SU-DHL-6 (cell line): ENCODE measurements at regions not wholly inside any gene's neighbourhood (a gene's known extent, or its start where the extent isn't known, plus 50 kb on each side); places are given as distances from the start of the nearest gene placed in this dataset.
"Not testable (repeated sequence)": the region's sequence is repeated elsewhere in the genome, so short reads cannot be mapped to it uniquely, and the experiment has no call there.

Source experiments
- H2AFZ ChIP-seq: fragments of 200-600 bp; sonication (generic); 2 replicates; pipeline ENCODE4 v1.6.1; 2014; ENCODE audit warnings: low read depth, mild to moderate bottlenecking, moderate library complexity, mixed read lengths, antibody characterized with exemption, low read length; ENCODE audit not compliant: severe bottlenecking
- H3F3A ChIP-seq: fragments of 200-600 bp; shearing (Covaris generic); 2 replicates; pipeline ENCODE4 v1.6.0; 2016; ENCODE audit warnings: antibody characterized with exemption, mild to moderate bottlenecking; ENCODE audit not compliant: insufficient read depth
- H3K27ac ChIP-seq: fragments of 200-600 bp; sonication (generic); 2 replicates; pipeline ENCODE4 v1.5.1; 2016; ENCODE audit warnings: low read depth, mild to moderate bottlenecking, low read length, moderate library complexity, mixed read lengths
- H3K27me3 ChIP-seq: fragments of 200-600 bp; sonication (generic), shearing (Covaris generic); 2 replicates; pipeline ENCODE4 v1.6.0; 2014; ENCODE audit warnings: mild to moderate bottlenecking, low read length
- H3K36me3 ChIP-seq: fragments of 200-600 bp; sonication (generic); 2 replicates; pipeline ENCODE4 v1.6.1; 2014; ENCODE audit warnings: mild to moderate bottlenecking, low read length, mixed read lengths
- H3K4me2 ChIP-seq: fragments of 300-600, 200-600 bp; shearing (Covaris generic), sonication (generic); 2 replicates; pipeline ENCODE4 v1.6.0; 2014; ENCODE audit warnings: low read length, low read depth, mild to moderate bottlenecking; ENCODE audit not compliant: poor library complexity, severe bottlenecking
- H3K4me3 ChIP-seq: fragments of 200-600 bp; sonication (generic); 2 replicates; pipeline ENCODE4 v1.5.1; 2014; ENCODE audit warnings: antibody characterized with exemption, low read length, mild to moderate bottlenecking, mixed read lengths; ENCODE audit not compliant: insufficient read depth, poor library complexity, severe bottlenecking
- H3K79me2 ChIP-seq: fragments of 200-600 bp; sonication (generic); 2 replicates; pipeline ENCODE4 v1.6.1; 2014; ENCODE audit warnings: mild to moderate bottlenecking, low read length, moderate library complexity; ENCODE audit not compliant: insufficient read depth
- H3K9ac ChIP-seq: fragments of 200-600 bp; sonication (generic); 2 replicates; pipeline ENCODE4 v1.7.0; 2014; ENCODE audit warnings: mild to moderate bottlenecking, low read length
- H3K9me2 ChIP-seq: fragments of 200-600 bp; sonication (generic); replicated peaks from 2 replicates; pipeline ENCODE4 v1.6.1; 2014; ENCODE audit warnings: low read length; ENCODE audit not compliant: insufficient read depth
- H3K9me3 ChIP-seq: fragments of 200-600 bp; sonication (generic); 2 replicates; pipeline ENCODE4 v1.6.1; 2014; ENCODE audit warnings: low read length, mixed read lengths; ENCODE audit not compliant: insufficient read depth
- H4K20me1 ChIP-seq: fragments of 200-600 bp; sonication (generic); 2 replicates; pipeline ENCODE4 v1.6.1; 2014; ENCODE audit warnings: low read depth, mild to moderate bottlenecking, antibody characterized with exemption, low read length, moderate library complexity, mixed read lengths
- CTCF ChIP-seq: fragments of 200-600 bp; sonication (generic); IDR thresholded peaks from one replicate; pipeline ENCODE4 v1.5.1; 2017; ENCODE audit warnings: antibody characterized with exemption, mild to moderate bottlenecking, low read length, moderate library complexity; ENCODE audit not compliant: insufficient read depth, poor library complexity, severe bottlenecking
- EZH2phosphoT487 ChIP-seq: fragments of 200-600 bp; sonication (generic), shearing (Covaris generic); conservative IDR thresholded peaks from 2 replicates; pipeline ENCODE4 v1.6.1; 2018; ENCODE audit warnings: mild to moderate bottlenecking, antibody characterized with exemption, low read length, moderate library complexity, mixed read lengths

GRCh38 chrX:31014474-31014873, 57.4 kb downstream of the FTHL17 start:
- not testable (repeated sequence) for H3K27ac ChIP-seq, H3K9ac ChIP-seq, H3K27me3 ChIP-seq, H2AFZ ChIP-seq, H3K4me3 ChIP-seq, H3K79me2 ChIP-seq, H3F3A ChIP-seq, H3K9me2 ChIP-seq, H3K36me3 ChIP-seq, H4K20me1 ChIP-seq, H3K9me3 ChIP-seq, H3K4me2 ChIP-seq

DNA sequence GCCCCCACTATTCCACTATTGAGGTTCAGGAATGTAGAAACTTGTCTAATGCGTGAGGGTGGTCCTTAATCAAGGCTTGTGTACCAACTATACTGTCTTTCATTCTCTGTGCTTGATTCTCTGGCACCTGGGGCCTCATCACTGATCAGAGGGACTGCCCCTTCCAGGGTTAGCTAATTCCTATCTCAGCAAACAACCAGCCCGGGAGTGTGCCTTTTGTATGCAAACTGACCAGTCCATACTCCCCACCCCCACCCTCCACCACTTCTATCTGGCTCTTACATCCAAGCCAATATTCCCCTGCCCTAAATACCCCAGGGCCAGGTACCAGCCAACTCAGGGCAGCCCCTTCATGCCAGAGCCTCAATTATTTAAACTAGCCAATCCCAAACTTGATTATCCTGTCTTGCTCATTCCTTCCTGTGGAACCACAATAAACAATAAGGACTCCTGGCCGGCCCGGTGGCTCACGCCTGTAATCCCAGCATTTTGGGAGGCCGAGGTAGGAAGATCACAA, 59.3 kb downstream of the FTHL17 start:
- Histone ChIP-seq H3K9me3 (no peaks in the 10 kb centered on the region), H3K9ac (no peak overlapping the region), H3K9me2 (no peaks in the 10 kb centered on the region), H3K4me3 (no peak overlapping the region), H4K20me1 (no peaks in the 10 kb centered on the region), H3K27ac (no peak overlapping the region), H3K4me2 (no peak overlapping the region), H3K27me3 (no peaks in the 10 kb centered on the region), H2AFZ (no peak overlapping the region), H3F3A (no peaks in the 10 kb centered on the region), H3K79me2 (no peaks in the 10 kb centered on the region), H3K36me3 (no peaks in the 10 kb centered on the region)
- TF ChIP-seq EZH2phosphoT487 (no peak), CTCF (no peak)

- Histone ChIP-seq H3K27me3 (no peaks in the 10 kb centered on the region), H4K20me1 (no peaks in the 10 kb centered on the region), H3K4me2 (no peak overlapping the region), H3K9me2 (no peaks in the 10 kb centered on the region), H3K4me3 (no peak overlapping the region), H3K79me2 (no peaks in the 10 kb centered on the region), H3K36me3 (no peaks in the 10 kb centered on the region), H3K9me3 (no peaks in the 10 kb centered on the region), H2AFZ (no peak overlapping the region), H3K27ac (no peak overlapping the region), H3K9ac (no peak overlapping the region), H3F3A (no peaks in the 10 kb centered on the region)
- no peak for TF ChIP-seq EZH2phosphoT487
- TF ChIP-seq CTCF = no peak
Measured at GRCh38 chrX:31007321-31007720, 64.5 kb downstream of the FTHL17 start.

DNA sequence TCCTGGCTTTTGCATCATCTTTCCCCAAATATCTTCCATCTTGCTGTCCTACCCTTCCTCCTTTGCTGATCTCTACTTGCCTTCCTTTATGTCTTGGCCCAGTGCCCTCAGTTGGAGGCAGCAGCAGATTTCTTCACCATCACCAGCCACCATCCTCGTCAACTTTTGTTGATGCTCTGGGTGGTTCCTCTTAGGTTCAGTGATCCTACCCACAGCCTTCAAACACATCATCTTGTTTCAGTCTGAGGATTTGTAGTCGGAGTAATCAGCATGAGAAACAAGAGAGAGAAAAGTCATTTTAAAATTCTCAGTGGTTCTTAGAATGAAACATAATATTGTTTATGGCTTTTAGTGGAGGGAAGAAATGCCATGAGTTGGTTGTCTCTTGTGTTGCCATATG, 65.8 kb downstream of the FTHL17 start:
- no peak overlapping the region for H3K4me2 ChIP-seq
- no peaks in the 10 kb centered on the region for H3K9me3 ChIP-seq
- H3K27ac ChIP-seq = no peak overlapping the region
- H3K79me2 ChIP-seq = no peaks in the 10 kb centered on the region
- no peak overlapping the region for H2AFZ ChIP-seq
- no peaks in the 10 kb centered on the region for H3K27me3 ChIP-seq
- no peak overlapping the region for H3K9ac ChIP-seq
- H3K4me3 ChIP-seq = no peak overlapping the region
- H3K9me2 ChIP-seq = no peaks in the 10 kb centered on the region
- H3K36me3 ChIP-seq = no peaks in the 10 kb centered on the region
- H3F3A ChIP-seq = no peaks in the 10 kb centered on the region
- no peaks in the 10 kb centered on the region for H4K20me1 ChIP-seq
- no peak for TF ChIP-seq EZH2phosphoT487
- no peak for TF ChIP-seq CTCF
